ENCODE measurements at regions not wholly inside any gene's neighbourhood (a gene's known extent, or its start where the extent isn't known, plus 50 kb on each side); places are given as distances from the start of the nearest gene placed in this dataset.

GRCh38 chr15:97092656-97093055, 762.2 kb downstream of the NR2F2 start:
- TF ChIP-seq POLR2A (IDR thresholded peaks at IDR 0.05) (no peak), CTCF (IDR thresholded peaks at IDR 0.05) (no peak)

Data from heart left ventricle (tissue), 13 donors.